Mammary epithelial cell (primary cell): ENCODE measurements at regions not wholly inside any gene's neighbourhood (a gene's known extent, or its start where the extent isn't known, plus 50 kb on each side); places are given as distances from the start of the nearest gene placed in this dataset.

Experiments used
- CTCF ChIP-seq, 2 donors: IDR thresholded peaks in 1 of 2; conservative IDR thresholded peaks in 1 of 2; 2 replicates each; pipeline ENCODE4 v1.5.1; 2011 to 2012; ENCODE audit warnings: inconsistent platforms in 2 of 2, low read length in 2 of 2, mild to moderate bottlenecking in 2 of 2, control low read depth in 1 of 2, low read depth in 1 of 2; ENCODE audit not compliant: insufficient read depth in 1 of 2; ENCODE audit errors: extremely low read depth in 1 of 2
- EZH2 ChIP-seq: IDR thresholded peaks from 2 replicates; pipeline ENCODE4 v1.6.1; 2012; ENCODE audit warnings: low read length, inconsistent platforms, borderline replicate concordance

- TF ChIP-seq EZH2 = no peak
- TF ChIP-seq CTCF (conservative IDR thresholded peaks at IDR 0.05 in 1 of 2, IDR thresholded peaks at IDR 0.05 in 1 of 2; ENCODE audit: extremely low read depth in 1 of 2, insufficient read depth in 1 of 2, low read depth in 1 of 2, low read length in 2 of 2) = no peak
Observed at GRCh38 chr1:174072581-174072980, 50.4 kb upstream of the RC3H1 start.
